H1 (cell line): ENCODE measurements at regions not wholly inside any gene's neighbourhood (a gene's known extent, or its start where the extent isn't known, plus 50 kb on each side); places are given as distances from the start of the nearest gene placed in this dataset.

Experiments used
- CTCF ChIA-PET: fragments of 300-600 bp; sonication (Branson Sonifier 250); formaldehyde crosslinking; loops from one replicate; lab custom pipeline; 2021; ENCODE audit not compliant: partially characterized antibody; lab: Charles Lee
- POLR2A ChIA-PET: fragments of 300-600 bp; sonication (Branson Sonifier 250); formaldehyde crosslinking; loops from one replicate; lab custom pipeline; 2021; ENCODE audit warnings: inconsistent platforms; ENCODE audit not compliant: partially characterized antibody; lab: Charles Lee
- DNase-seq, 2 experiments: peaks; one replicate each; pipeline versions ENCODE4 v3.0.0 to v3.0.0-alpha.2; 2010 to 2022; ENCODE audit warnings: low spot score in 2 of 2, low read depth in 1 of 2, mixed read lengths in 1 of 2
- FAIRE-seq: peaks from 2 replicates; lab custom pipeline; 2011; peaks lifted over from hg19 to GRCh38; lab: Jason Lieb, UNC
- H2AFZ ChIP-seq: 2 replicates; pipeline ENCODE4 v1.8.1; 2012; ENCODE audit warnings: low read length, inconsistent platforms
- H2AK5ac ChIP-seq: 2 replicates; pipeline ENCODE4 v1.6.1; 2013; ENCODE audit warnings: low read depth, low read length
- H2BK120ac ChIP-seq: replicated peaks from 2 replicates; pipeline ENCODE3; 2013; ENCODE audit warnings: low read depth, low read length, inconsistent platforms
- H2BK12ac ChIP-seq: 2 replicates; pipeline ENCODE4 v1.6.1; 2013; ENCODE audit warnings: low read depth, low read length
- H2BK15ac ChIP-seq: 2 replicates; pipeline ENCODE4 v1.6.1; 2013; ENCODE audit warnings: low read length
- H2BK20ac ChIP-seq: 2 replicates; pipeline ENCODE4 v1.6.1; 2013; ENCODE audit warnings: low read length
- H2BK5ac ChIP-seq: 2 replicates; pipeline ENCODE4 v1.6.1; 2013; ENCODE audit warnings: low read depth, low read length
- H3K14ac ChIP-seq: 2 replicates; pipeline ENCODE4 v1.6.1; 2013; ENCODE audit warnings: inconsistent platforms; ENCODE audit not compliant: insufficient read length
- H3K18ac ChIP-seq: 2 replicates; pipeline ENCODE4 v1.6.1; 2013; ENCODE audit warnings: low read length; ENCODE audit errors: extremely low read depth
- H3K23ac ChIP-seq: 2 replicates; pipeline ENCODE4 v1.6.1; 2013; ENCODE audit warnings: inconsistent platforms; ENCODE audit not compliant: insufficient read length
- H3K23me2 ChIP-seq: 2 replicates; pipeline ENCODE4 v1.6.1; 2013; ENCODE audit warnings: low read depth, low read length
- H3K27ac ChIP-seq: 2 replicates; pipeline ENCODE4 v1.6.1; 2011; ENCODE audit warnings: low read depth, low read length, inconsistent platforms
- H3K27me3 ChIP-seq, 4 experiments: replicated peaks in 1 of 4; 1 replicate in 1 of 4; 2 replicates in 3 of 4; pipeline versions ENCODE4 v1.6.1 to v1.8.1; 2011 to 2013; ENCODE audit warnings: low read length in 3 of 4, mild to moderate bottlenecking in 3 of 4, inconsistent platforms in 2 of 4, mixed read lengths in 2 of 4, moderate library complexity in 1 of 4; ENCODE audit not compliant: control insufficient read depth in 3 of 4, insufficient read depth in 3 of 4; ENCODE audit errors: extremely low read depth in 1 of 4
- H3K36me3 ChIP-seq, 4 experiments: 2 replicates each; pipeline versions ENCODE4 v1.6.1 to v1.8.1; 2011 to 2013; ENCODE audit warnings: mild to moderate bottlenecking in 4 of 4, low read length in 3 of 4, moderate library complexity in 2 of 4, control low read depth in 1 of 4, inconsistent platforms in 1 of 4; ENCODE audit not compliant: insufficient read depth in 4 of 4, control insufficient read depth in 2 of 4
- H3K4ac ChIP-seq: replicated peaks from 2 replicates; pipeline ENCODE3; 2013; ENCODE audit warnings: low read length, low read depth, mixed read lengths, inconsistent platforms; ENCODE audit not compliant: insufficient read length
- H3K4me1 ChIP-seq, 4 experiments: replicated peaks in 1 of 4; 1 replicate in 1 of 4; 2 replicates in 3 of 4; pipeline versions ENCODE4 v1.6.1 to v1.8.1; 2011 to 2013; ENCODE audit warnings: low read length in 3 of 4, inconsistent platforms in 2 of 4, mixed read lengths in 1 of 4; ENCODE audit not compliant: insufficient read depth in 4 of 4, control insufficient read depth in 3 of 4
- H3K4me2 ChIP-seq, 2 experiments: 2 replicates each; pipeline versions ENCODE4 v1.6.1 to v1.8.1; 2011 to 2013; ENCODE audit warnings: low read depth in 2 of 2, low read length in 2 of 2, control low read depth in 1 of 2, inconsistent platforms in 1 of 2, mild to moderate bottlenecking in 1 of 2; ENCODE audit not compliant: insufficient read depth in 1 of 2
- H3K4me3 ChIP-seq, 4 experiments: fragments of 200-600, 300-600 bp in 1 of 4; sonication (generic), shearing (Covaris generic), sonication (Bioruptor Twin) in 1 of 4; 2 replicates each; pipeline versions ENCODE4 v1.5.1 to v1.8.1; 2011 to 2016; ENCODE audit warnings: low read length in 4 of 4, low read depth in 3 of 4, control low read depth in 2 of 4, inconsistent platforms in 2 of 4, mild to moderate bottlenecking in 2 of 4, mixed read lengths in 1 of 4, moderate library complexity in 1 of 4; ENCODE audit not compliant: insufficient read depth in 2 of 4; ENCODE audit errors: extremely low read depth in 1 of 4
- H3K56ac ChIP-seq: replicated peaks from 2 replicates; pipeline ENCODE3; 2013; ENCODE audit warnings: low read depth, mild to moderate bottlenecking, mixed read lengths, low read length, inconsistent platforms; ENCODE audit not compliant: insufficient read length
- H3K79me1 ChIP-seq: 2 replicates; pipeline ENCODE4 v1.6.1; 2013; ENCODE audit warnings: low read depth, low read length, control low read depth
- H3K79me2 ChIP-seq, 2 experiments: 2 replicates each; pipeline versions ENCODE4 v1.6.1 to v1.8.1; 2012 to 2013; ENCODE audit warnings: low read length in 2 of 2, mild to moderate bottlenecking in 2 of 2, inconsistent platforms in 1 of 2; ENCODE audit not compliant: insufficient read depth in 2 of 2, control insufficient read depth in 1 of 2
- H3K9ac ChIP-seq, 4 experiments: replicated peaks in 1 of 4; 1 replicate in 1 of 4; 2 replicates in 3 of 4; pipeline versions ENCODE4 v1.6.1 to v1.8.1; 2011 to 2013; ENCODE audit warnings: low read depth in 3 of 4, low read length in 3 of 4, control low read depth in 2 of 4, mild to moderate bottlenecking in 2 of 4, moderate library complexity in 2 of 4, inconsistent platforms in 1 of 4; ENCODE audit errors: extremely low read depth in 1 of 4
- H3K9me3 ChIP-seq, 2 experiments: 2 replicates each; pipeline versions ENCODE4 v1.6.1 to v1.8.1; 2012 to 2013; ENCODE audit warnings: mild to moderate bottlenecking in 2 of 2, moderate library complexity in 2 of 2, control low read depth in 1 of 2, inconsistent platforms in 1 of 2, low read depth in 1 of 2, low read length in 1 of 2, mixed read lengths in 1 of 2; ENCODE audit not compliant: insufficient read depth in 2 of 2
- H4K20me1 ChIP-seq, 2 experiments: replicated peaks in 1 of 2; 2 replicates each; pipeline versions ENCODE3 to v1.8.1; 2011 to 2013; ENCODE audit warnings: inconsistent platforms in 2 of 2, low read length in 2 of 2, mild to moderate bottlenecking in 1 of 2; ENCODE audit not compliant: insufficient read depth in 2 of 2, control insufficient read depth in 1 of 2
- H4K5ac ChIP-seq: 2 replicates; pipeline ENCODE4 v1.6.1; 2013; ENCODE audit warnings: low read length, low read depth, mixed read lengths, inconsistent platforms; ENCODE audit not compliant: insufficient read length
- H4K8ac ChIP-seq: 2 replicates; pipeline ENCODE4 v1.8.0; 2013; ENCODE audit warnings: mild to moderate bottlenecking, moderate library complexity, low read length, inconsistent platforms; ENCODE audit not compliant: insufficient read depth; ENCODE audit errors: extremely low read depth
- H4K91ac ChIP-seq: replicated peaks from 2 replicates; pipeline ENCODE3; 2013; ENCODE audit warnings: low read length, mixed read lengths, inconsistent platforms; ENCODE audit not compliant: insufficient read length
- CBX5 ChIP-seq: fragments of 300-800, 300-1000 bp; sonication (generic); IDR thresholded peaks from 2 replicates; pipeline ENCODE4 v1.7.1; 2016; ENCODE audit warnings: antibody characterized with exemption, low read length, low read depth
- CHD1 ChIP-seq: IDR thresholded peaks from 2 replicates; pipeline ENCODE4 v1.6.1; 2012; ENCODE audit warnings: low read depth, low read length, improper control_type of control experiment
- EP300 ChIP-seq, 2 experiments: IDR thresholded peaks; 1 replicate in 1 of 2; 2 replicates in 1 of 2; pipeline ENCODE4 v1.6.1; 2011 to 2012; ENCODE audit warnings: low read depth in 2 of 2, low read length in 2 of 2, mild to moderate bottlenecking in 2 of 2, borderline replicate concordance in 1 of 2, inconsistent platforms in 1 of 2, moderate library complexity in 1 of 2
- KDM1A ChIP-seq: fragments of 200-600, 300-600 bp; sonication (generic); IDR thresholded peaks from 2 replicates; pipeline ENCODE4 v1.7.1; 2016; ENCODE audit warnings: mild to moderate bottlenecking, low read length, borderline replicate concordance
- MAFK ChIP-seq: IDR thresholded peaks from 2 replicates; pipeline ENCODE4 v1.6.1; 2012; ENCODE audit warnings: low read depth, mild to moderate bottlenecking, improper control_type of control experiment, low read length
- PHF8 ChIP-seq: fragments of 200-600 bp; sonication (generic); conservative IDR thresholded peaks from 2 replicates; pipeline ENCODE4 v1.7.1; 2012; ENCODE audit warnings: low read depth, mild to moderate bottlenecking, inconsistent platforms, low read length, moderate library complexity
- RAD21 ChIP-seq, 2 experiments: IDR thresholded peaks in 1 of 2; conservative IDR thresholded peaks in 1 of 2; 2 replicates each; pipeline ENCODE4 v1.6.1; 2011; ENCODE audit warnings: low read depth in 2 of 2, low read length in 2 of 2, improper control_type of control experiment in 1 of 2, inconsistent platforms in 1 of 2, mild to moderate bottlenecking in 1 of 2, moderate library complexity in 1 of 2
- RNF2 ChIP-seq: fragments of 200-900, 300-1000 bp; sonication (generic); IDR thresholded peaks from 2 replicates; pipeline ENCODE4 v1.7.1; 2016; ENCODE audit warnings: borderline replicate concordance, low read depth, mild to moderate bottlenecking, antibody characterized with exemption, low read length; ENCODE audit not compliant: poor library complexity, severe bottlenecking; ENCODE audit errors: missing control alignments
- SAP30 ChIP-seq: fragments of 300-600 bp; sonication (generic); IDR thresholded peaks from 2 replicates; pipeline ENCODE4 v1.7.1; 2012; ENCODE audit warnings: low read length, moderate library complexity, mild to moderate bottlenecking, inconsistent platforms; ENCODE audit not compliant: insufficient read depth, insufficient replicate concordance
- SIX5 ChIP-seq: IDR thresholded peaks from 2 replicates; pipeline ENCODE4 v1.6.1; 2011; ENCODE audit warnings: mild to moderate bottlenecking, low read depth, low read length
- WGBS, 2 experiments: shearing (Covaris generic) in 1 of 2; methylation state at CpG; one replicate each; pipeline versions ENCODE4 v1.1.6 to v1.1.7; 2013 to 2015; ENCODE audit warnings: low lambda C conversion rate in 2 of 2, mixed read lengths in 2 of 2, inconsistent platforms in 1 of 2, low coverage in 1 of 2, missing lambda C conversion rate in 1 of 2; ENCODE audit not compliant: insufficient replicate concordance in 2 of 2, insufficient coverage in 1 of 2, insufficient read length in 1 of 2; ENCODE audit errors: extremely low coverage in 1 of 2, missing lambda C conversion rate in 1 of 2; 5-methylcytosine and 5-hydroxymethylcytosine counted together

DNA sequence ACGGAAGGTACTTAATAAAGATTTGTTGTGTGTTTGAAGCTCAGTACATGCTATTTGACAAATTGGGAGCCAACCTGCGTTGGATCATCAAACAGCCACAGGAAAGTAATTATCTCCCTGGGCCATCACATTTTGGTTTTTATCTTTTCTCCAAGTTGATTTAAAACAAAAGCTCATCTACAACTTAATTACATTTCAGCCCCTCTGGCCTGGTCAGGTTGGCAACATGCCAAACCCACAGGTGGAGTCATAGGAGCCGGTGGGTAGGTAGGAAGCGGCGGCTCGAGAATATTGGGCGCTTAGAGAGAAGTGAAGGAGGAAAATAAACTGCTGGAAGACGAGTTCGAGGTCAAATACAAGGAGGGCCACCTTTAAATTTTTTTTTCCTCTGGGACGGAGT is 64.9 kb upstream of the FANCC start:
- ChIA-PET POLR2A (interaction anchor here (1.1 kb wide), 1 partner anchor 24 kb away, joined by 5 read pairs; no protein-coding TSS in a partner anchor), CTCF (interaction anchor here (0.6 to 2.2 kb wide), 4 partner anchors 10 to 103 kb away, joined by 3 to 10 read pairs (median 4); no protein-coding TSS in a partner anchor)
- H4K5ac ChIP-seq: no peak overlapping the region
- FAIRE-seq (no peak), DNase-seq (peak in 1 of 2 experiments; percentile 24)
- H4K91ac ChIP-seq: no peak overlapping the region
- H3K27me3 ChIP-seq: no peaks in the 10 kb centered on the region
- H3K4me2 ChIP-seq: no peak overlapping the region
- no peaks in the 10 kb centered on the region for H3K79me1 ChIP-seq
- H4K20me1 ChIP-seq: no peaks in the 10 kb centered on the region
- H3K56ac ChIP-seq: no peak overlapping the region
- H3K27ac ChIP-seq: no peak overlapping the region
- no peak overlapping the region for H2AFZ ChIP-seq
- H3K36me3 ChIP-seq: no peaks in the 10 kb centered on the region
- H2BK20ac ChIP-seq: no peak overlapping the region
- H3K4ac ChIP-seq: no peak overlapping the region
- no peaks in the 10 kb centered on the region; a peak in 1 of 7 replicates for H3K4me1 ChIP-seq
- H3K14ac ChIP-seq: no peak overlapping the region
- no peak overlapping the region for H2BK120ac ChIP-seq
- H3K9ac ChIP-seq: no peak overlapping the region
- no peak overlapping the region for H2AK5ac ChIP-seq
- no peak overlapping the region for H2BK15ac ChIP-seq
- no peak overlapping the region for H4K8ac ChIP-seq
- H2BK5ac ChIP-seq: no peak overlapping the region
- H3K18ac ChIP-seq: no peak overlapping the region
- H2BK12ac ChIP-seq: no peak overlapping the region
- TF ChIP-seq SAP30 (no peak), KDM1A (no peak), RAD21 (IDR thresholded peaks at IDR 0.05 in 1 of 2, conservative IDR thresholded peaks at IDR 0.05 in 1 of 2; ENCODE audit: low read depth in 2 of 2, low read length in 2 of 2) (no peak), CBX5 (no peak), SIX5 (no peak), PHF8 (no peak), CHD1 (no peak), EP300 (IDR thresholded peaks at IDR 0.05; ENCODE audit: borderline replicate concordance in 1 of 2, low read depth in 2 of 2, low read length in 2 of 2) (no peak), MAFK (no peak), RNF2 (no peak)
- 90% methylated on average over 10 of the region's 10 CpGs; no CpG with 5 or more reads in 1 of the 2 experiments for WGBS, 2 experiments
- no peaks in the 10 kb centered on the region for H3K23me2 ChIP-seq
- no peak overlapping the region for H3K23ac ChIP-seq
- no peaks in the 10 kb centered on the region for H3K79me2 ChIP-seq
- H3K4me3 ChIP-seq: no peak overlapping the region
- H3K9me3 ChIP-seq: no peaks in the 10 kb centered on the region
